HG03196 (cell line): ENCODE measurements at regions not wholly inside any gene's neighbourhood (a gene's known extent, or its start where the extent isn't known, plus 50 kb on each side); places are given as distances from the start of the nearest gene placed in this dataset.
"Not testable (repeated sequence)": the region's sequence is repeated elsewhere in the genome, so short reads cannot be mapped to it uniquely, and the experiment has no call there.

Source experiments
- ATAC-seq: cut with Tn5 transposase; IDR thresholded peaks from one replicate; pipeline ENCODE4 v1.9.1; 2021; ENCODE audit not compliant: unreplicated experiment

- ATAC-seq, result no peak
Observed at GRCh38 chr4:128536746-128537145, 249.1 kb upstream of the PGRMC2 start.

DNA sequence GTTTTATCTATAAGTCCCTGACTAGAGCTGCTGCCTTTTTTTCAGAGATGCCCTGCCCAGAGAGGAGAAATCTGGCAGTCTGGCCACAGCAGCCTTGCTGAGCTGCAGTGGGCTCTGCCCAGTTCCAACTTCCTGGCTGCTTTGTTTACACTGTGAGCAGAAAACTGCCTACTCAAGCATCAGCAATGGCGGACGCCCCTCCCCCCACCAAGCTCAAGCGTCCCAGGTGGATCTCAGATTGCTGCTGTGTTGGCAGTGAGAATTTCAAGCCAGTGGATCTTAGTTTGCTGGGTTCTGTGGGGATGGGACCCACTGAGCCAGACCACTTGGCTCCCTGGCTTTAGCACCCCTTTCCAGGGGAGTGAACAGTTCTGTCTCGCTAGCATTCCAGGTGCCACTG is 247.9 kb upstream of the PGRMC2 start:
- ATAC-seq, result not testable (repeated sequence)

GRCh38 chr4:128528793-128529553 is 241.4 kb upstream of the PGRMC2 start:
- no peak for ATAC-seq

DNA sequence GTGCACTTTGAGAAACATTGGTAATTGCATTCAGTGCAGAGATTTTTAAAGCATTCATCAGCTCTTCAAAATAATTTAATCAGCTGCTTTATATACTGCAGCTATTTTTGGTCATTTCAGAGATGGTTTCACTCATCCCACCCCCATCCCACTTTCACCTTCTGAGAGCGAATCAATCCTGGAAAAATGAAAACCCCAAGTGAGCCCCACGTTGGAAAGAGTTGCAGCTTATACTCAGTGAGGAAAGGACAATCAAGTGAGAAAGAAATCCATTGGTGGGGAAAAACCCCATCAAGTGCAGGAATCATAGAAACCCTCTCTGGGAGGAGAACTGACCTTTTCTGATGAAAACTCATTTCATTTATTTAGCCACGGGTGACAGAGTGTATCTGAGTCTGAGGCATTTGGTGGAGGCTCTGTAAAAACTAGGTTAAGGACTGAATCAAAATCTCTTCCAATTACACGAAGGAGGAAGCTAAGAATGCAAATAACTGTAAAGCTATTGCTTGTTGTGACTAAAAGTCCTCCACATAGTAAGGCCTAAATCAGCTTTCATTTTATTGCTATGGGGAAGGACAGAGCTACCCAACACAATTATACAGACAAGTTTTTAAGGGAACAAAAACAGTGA is 240.4 kb upstream of the PGRMC2 start:
- no peak for ATAC-seq

- ATAC-seq, result no peak
Observed at GRCh38 chr4:128527351-128527750, 239.7 kb upstream of the PGRMC2 start.

DNA sequence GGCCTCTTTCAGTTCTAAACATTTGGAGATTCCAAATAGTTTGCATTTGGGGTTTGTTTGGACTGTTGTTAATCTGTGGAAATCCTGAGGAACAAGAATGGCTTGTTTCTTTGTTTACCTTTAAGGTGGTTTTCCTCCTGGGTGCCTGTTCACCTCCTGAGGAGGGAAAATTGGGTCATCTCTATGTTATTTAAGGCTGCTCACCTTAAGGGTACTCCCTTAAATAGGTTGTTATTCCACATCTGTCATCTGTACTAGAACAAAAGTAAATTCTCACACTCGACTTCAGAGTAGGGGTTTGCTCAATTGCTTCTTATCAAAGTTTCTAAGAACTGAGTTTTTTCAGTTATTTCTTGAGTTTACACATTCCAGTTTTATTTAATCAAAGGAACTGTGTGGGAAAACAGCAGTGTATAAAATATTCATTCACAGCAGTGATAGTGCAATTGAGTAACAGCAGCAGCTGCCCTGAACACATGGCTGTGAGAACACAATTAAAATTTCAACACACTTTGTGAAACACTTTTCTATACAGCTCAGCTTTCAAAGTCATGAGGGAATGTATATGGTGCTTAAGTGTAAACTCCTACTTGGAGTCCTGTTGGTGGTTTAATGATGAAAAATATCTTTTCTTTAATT is 238.5 kb upstream of the PGRMC2 start:
- ATAC-seq, result no peak

GRCh38 chr4:128525387-128525786 is 237.8 kb upstream of the PGRMC2 start:
- ATAC-seq, result no peak

DNA sequence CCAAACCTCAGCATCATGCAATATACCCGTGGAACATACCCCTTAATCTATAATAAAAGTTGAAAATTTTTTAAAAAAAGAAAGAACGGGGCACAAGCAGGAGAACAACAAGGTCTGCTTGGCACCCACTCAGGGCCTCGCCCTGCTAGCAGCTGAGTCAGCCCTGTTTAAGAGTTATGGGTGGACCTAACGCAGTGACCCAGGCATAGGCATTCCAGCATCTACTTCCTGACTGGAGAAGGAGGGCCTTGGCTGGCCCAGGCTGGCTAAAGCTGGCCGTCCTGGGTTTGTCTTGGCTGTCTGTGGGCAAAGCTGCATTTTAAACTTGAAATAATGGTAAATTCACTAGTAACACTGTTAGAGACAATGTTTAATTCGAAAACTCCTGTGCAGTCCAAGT is 236.7 kb upstream of the PGRMC2 start:
- no peak for ATAC-seq

DNA sequence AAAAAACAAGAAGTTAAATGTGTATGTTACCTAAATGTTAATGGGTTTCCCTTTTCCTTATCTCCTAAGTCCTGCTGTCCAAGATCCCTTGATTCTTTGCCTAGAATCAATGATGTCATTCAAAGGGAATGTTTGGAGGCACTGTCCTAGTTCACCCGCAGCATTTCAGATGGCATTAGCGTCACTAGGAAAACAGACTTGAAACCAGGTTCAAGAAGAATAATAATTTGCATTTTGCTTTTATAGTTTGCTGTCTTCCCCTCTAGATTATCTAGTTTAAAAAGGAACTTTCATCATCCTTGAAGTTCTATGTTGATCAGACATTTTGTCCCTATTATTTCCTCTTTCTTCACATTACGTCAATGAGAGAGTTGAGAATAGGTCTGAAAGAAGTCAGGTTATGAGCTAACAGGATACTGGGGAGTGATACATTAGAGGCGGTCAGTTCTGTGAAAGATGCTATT is 234.1 kb upstream of the PGRMC2 start:
- ATAC-seq, result no peak

DNA sequence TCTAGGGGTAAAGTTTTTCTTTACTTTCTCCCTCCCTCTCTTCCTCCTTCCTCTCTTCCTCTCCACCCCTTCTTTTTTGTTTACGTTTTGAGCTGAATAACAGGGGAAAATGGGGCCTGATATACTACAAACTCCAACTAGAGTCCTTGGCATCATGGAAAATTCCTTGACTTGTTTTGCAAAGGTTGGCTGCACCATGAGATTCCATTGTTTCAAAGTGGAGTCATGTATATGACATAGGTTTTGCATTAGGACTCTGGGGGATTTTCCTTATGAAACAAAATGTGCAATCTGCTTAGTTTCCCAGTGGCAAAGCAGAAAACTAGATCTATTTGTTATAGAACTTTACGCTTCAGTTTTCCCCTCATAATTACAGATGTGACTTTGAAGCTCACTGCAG is 233.5 kb upstream of the PGRMC2 start:
- ATAC-seq, result no peak

- no peak for ATAC-seq
Observed at GRCh38 chr4:128519163-128519830, 231.7 kb upstream of the PGRMC2 start.

- ATAC-seq, result peak; percentile 98
Observed at GRCh38 chr4:128517739-128518510, 230.3 kb upstream of the PGRMC2 start.

GRCh38 chr4:128517096-128517738 is 229.6 kb upstream of the PGRMC2 start:
- ATAC-seq, result no peak

DNA sequence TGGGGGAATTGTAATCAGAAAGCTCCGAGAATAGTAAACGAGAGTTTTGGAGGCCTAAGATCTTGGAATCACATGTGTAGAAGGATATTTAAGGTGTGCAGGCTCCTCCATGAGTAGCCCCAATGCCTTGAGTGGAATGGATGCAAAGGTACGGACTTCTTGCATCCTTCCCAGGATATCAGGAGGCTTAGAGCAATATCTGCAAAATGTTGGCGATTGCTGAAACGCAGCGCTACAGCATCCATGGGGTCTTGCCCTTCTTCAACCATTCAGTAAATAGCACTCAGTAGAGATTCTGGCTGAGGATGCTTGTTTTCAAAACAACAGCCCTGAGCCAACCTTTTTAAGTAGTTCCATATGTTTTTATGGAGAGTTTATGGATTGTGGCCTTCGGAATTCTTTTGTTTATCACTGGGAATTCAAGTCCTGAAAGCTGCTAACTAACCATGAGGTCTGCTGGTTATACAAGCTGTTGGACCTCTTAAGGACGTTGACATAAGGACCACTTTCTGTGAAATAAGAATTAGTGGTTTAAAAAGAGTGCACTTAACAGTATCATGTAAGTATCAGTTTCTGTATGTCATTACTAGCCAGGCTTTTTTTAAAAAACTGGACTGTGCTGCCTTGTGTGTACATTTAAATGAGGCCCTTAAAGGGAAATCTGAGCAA is 228.8 kb upstream of the PGRMC2 start:
- peak; percentile 55 for ATAC-seq

GRCh38 chr4:128513664-128514484 is 226.3 kb upstream of the PGRMC2 start:
- no peak for ATAC-seq

- ATAC-seq, result no peak
Observed at GRCh38 chr4:128512767-128513322, 225.2 kb upstream of the PGRMC2 start.

DNA sequence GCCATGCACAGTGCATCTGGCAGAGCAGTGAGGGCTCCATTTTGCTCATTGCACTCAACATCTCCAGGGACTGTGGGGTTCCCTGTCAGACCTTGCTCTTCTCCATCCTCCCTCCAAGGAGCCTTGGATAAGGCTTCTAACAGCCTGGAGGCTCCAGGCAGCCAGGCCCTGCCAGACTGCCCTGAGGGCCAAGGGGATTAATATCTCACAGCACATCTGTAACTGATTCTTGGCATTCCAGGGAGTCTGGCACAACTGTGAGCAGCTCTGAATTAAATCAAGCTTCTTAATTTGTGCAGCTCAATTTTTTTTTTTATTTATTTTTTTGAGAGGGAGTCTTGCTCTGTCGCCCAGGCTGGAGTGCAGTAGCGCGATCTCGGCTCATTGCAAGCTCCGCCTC is 224.5 kb upstream of the PGRMC2 start:
- ATAC-seq, result no peak

DNA sequence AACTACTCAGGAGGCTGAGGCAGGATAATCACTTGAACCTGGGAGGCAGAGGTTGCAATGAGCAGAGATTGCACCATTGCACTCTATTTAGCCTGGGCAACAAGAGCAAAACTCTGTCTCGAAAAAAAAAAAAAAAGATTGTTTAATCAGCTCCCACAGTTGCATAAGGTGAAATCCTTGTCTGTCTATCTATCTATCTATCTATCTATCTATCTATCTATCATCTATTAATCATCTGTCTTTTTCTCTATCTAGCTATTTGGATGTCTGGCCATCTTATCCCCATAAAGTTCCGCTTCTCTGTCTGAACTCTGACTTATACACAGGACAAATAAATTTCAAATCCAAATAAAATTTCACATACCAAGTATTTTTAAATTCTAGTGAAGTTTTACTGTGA is 223.2 kb upstream of the PGRMC2 start:
- no peak for ATAC-seq
